HFF-Myc (cell line): ENCODE measurements at regions not wholly inside any gene's neighbourhood (a gene's known extent, or its start where the extent isn't known, plus 50 kb on each side); places are given as distances from the start of the nearest gene placed in this dataset.

Experiments used
- DNase-seq: peaks from one replicate; pipeline ENCODE4 v3.0.0-alpha.2; 2011; ENCODE audit warnings: low read depth; ENCODE audit errors: extremely low read depth
- H3K4me3 ChIP-seq: replicated peaks from 2 replicates; pipeline ENCODE4 v1.5.1; 2011; ENCODE audit warnings: low read depth, mild to moderate bottlenecking, control low read depth, low read length
- TF ChIP-seq, protein P1 (sequence below): IDR thresholded peaks from 2 replicates; pipeline ENCODE4 v1.5.1; 2012; ENCODE audit warnings: mild to moderate bottlenecking, low read depth, low read length, control low read depth; ENCODE audit errors: missing control alignments

- no peak for DNase-seq
- no peak overlapping the region for H3K4me3 ChIP-seq
- TF ChIP-seq, protein P1, sequence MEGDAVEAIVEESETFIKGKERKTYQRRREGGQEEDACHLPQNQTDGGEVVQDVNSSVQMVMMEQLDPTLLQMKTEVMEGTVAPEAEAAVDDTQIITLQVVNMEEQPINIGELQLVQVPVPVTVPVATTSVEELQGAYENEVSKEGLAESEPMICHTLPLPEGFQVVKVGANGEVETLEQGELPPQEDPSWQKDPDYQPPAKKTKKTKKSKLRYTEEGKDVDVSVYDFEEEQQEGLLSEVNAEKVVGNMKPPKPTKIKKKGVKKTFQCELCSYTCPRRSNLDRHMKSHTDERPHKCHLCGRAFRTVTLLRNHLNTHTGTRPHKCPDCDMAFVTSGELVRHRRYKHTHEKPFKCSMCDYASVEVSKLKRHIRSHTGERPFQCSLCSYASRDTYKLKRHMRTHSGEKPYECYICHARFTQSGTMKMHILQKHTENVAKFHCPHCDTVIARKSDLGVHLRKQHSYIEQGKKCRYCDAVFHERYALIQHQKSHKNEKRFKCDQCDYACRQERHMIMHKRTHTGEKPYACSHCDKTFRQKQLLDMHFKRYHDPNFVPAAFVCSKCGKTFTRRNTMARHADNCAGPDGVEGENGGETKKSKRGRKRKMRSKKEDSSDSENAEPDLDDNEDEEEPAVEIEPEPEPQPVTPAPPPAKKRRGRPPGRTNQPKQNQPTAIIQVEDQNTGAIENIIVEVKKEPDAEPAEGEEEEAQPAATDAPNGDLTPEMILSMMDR = peak; percentile 54
Measured at GRCh38 chr18:26621161-26622026, 73.0 kb upstream of the KCTD1 start.

DNA sequence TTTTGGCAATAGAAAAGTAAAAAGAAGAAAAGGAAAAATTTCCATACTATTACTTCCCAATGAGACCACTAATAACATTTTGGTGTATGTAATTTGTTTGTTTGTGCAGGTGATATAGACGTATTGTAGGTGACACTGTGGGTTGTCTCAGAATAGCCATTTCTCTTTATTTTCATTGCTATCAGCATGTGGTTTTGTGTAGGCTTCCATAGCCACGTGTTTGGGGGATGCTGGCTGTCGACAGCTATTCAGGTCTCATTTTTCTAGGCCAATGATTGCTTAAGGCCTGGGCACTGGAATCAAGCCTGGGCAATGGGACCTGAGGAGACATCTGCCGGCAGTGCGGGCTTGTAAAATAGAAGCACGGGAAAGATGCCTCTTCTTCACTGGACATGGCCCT lies 71.0 kb upstream of the KCTD1 start:
- TF ChIP-seq, protein P1 = no peak
- H3K4me3 ChIP-seq = no peak overlapping the region
- DNase-seq = no peak

DNA sequence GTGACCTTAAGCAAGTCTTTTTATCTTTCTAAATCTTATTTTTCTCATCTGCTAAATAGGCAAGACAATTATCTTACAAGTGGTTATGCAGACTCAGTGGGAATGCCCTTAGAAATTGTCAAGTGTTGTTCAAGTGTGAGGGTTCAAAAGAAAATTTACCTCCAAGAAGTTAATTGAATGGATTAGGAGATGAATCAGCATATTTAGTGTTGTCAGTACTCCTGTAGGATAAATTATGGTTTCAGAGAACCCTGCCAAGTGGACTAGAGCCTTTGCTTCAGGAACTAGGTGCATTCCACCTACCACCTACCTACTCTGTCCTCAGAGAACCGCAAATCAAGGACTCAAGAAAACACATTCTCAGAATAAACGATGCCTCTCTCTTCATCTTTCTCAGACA lies 69.8 kb upstream of the KCTD1 start:
- no peak for DNase-seq
- no peak overlapping the region for H3K4me3 ChIP-seq
- TF ChIP-seq, protein P1 = no peak

DNA sequence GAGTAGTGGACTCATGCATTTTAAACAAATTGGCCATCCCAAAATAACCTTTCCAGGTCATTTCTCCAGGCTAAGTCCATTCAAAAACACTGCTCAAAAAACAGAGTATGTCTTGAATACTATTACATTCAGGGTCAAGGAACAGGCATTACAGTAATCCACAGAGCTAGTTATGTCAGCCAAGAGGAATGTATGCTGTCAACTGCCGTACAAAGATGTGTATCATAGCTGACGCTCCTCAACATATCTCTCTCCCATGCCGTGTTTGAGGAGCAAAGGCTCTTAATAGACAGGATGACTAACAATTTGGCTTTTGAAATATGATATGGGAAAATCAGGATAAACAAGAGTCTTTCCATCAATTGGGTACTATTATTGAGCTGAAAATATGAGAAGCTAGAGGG lies 68.8 kb upstream of the KCTD1 start:
- TF ChIP-seq, protein P1 = no peak
- DNase-seq = peak; percentile 12
- no peak overlapping the region for H3K4me3 ChIP-seq

DNA sequence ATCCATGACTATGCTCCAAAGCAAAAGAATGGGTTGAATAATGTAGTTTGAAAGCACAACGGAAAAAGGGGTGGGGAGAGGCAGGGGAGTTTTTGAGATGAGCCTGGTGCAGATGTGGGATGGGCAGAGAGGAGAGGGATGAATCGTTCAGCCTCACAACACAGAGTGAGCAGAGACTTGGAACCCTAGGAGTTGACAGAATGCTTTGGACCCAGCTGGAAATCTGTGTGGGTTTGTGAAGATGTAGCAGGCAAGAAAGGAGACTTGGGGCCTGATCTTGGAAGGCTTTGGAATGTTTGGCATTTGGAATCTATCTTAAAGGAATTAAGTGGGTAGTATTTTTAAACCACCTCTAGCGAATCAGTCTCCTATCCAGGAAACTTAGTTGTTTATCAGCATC lies 66.0 kb upstream of the KCTD1 start:
- no peak for DNase-seq
- H3K4me3 ChIP-seq = no peak overlapping the region
- TF ChIP-seq, protein P1 = no peak
